ENCODE measurements at regions not wholly inside any gene's neighbourhood (a gene's known extent, or its start where the extent isn't known, plus 50 kb on each side); places are given as distances from the start of the nearest gene placed in this dataset.

DNA sequence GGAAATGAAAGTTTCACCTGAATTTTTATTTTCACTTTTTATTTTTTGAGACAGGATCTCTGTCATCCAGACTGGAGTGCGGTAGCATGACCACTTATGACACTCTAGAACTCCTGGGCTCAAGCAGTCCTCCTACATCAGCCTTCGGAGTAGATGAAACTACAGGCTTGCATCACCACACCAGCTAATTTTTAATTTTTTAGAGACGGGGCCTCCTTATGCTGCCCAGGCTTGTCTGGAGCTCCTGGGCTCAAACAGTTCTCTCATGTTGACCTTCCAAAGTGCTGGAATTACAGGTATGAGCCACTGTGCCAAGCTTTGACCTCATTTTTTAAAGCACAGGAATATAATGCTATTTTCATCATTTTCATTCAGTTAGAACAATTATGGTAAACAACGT, 297.0 kb upstream of the KLHL1 start:
- TF ChIP-seq, protein P1, sequence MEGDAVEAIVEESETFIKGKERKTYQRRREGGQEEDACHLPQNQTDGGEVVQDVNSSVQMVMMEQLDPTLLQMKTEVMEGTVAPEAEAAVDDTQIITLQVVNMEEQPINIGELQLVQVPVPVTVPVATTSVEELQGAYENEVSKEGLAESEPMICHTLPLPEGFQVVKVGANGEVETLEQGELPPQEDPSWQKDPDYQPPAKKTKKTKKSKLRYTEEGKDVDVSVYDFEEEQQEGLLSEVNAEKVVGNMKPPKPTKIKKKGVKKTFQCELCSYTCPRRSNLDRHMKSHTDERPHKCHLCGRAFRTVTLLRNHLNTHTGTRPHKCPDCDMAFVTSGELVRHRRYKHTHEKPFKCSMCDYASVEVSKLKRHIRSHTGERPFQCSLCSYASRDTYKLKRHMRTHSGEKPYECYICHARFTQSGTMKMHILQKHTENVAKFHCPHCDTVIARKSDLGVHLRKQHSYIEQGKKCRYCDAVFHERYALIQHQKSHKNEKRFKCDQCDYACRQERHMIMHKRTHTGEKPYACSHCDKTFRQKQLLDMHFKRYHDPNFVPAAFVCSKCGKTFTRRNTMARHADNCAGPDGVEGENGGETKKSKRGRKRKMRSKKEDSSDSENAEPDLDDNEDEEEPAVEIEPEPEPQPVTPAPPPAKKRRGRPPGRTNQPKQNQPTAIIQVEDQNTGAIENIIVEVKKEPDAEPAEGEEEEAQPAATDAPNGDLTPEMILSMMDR (IDR thresholded peaks at IDR 0.05; ENCODE audit: insufficient read depth, low read length, poor library complexity, severe bottlenecking): no peak
- no peak for TF ChIP-seq EZH2phosphoT487 (conservative IDR thresholded peaks at IDR 0.05; ENCODE audit: low read length)
